GM21786 (cell line): ENCODE measurements at regions not wholly inside any gene's neighbourhood (a gene's known extent, or its start where the extent isn't known, plus 50 kb on each side); places are given as distances from the start of the nearest gene placed in this dataset.
A peak's percentile ranks its signal among the peaks of the same experiment; 100 is the strongest.

Source experiments
- ATAC-seq: cut with Tn5 transposase; IDR thresholded peaks from one replicate; pipeline ENCODE4 v1.9.1; 2021; ENCODE audit not compliant: unreplicated experiment

DNA sequence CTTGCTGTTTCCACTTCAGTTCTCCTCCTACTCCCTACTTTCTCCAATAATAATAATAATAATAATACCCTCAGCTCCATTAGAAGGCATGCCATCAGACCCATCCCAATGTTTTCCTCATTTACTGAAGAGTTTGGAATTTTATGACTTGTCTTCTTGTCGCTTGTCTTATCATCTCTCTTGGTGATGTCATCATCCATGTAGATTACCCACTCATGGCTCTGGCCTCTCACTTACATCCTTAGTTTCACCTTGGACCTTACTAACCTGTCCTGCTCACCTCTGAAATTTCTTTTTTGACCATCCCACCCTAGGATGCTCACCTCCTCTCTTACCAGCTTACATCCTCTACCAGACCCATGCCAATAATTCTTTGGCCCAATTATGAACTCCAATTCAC, 329.3 kb downstream of the ACTL7B start:
- ATAC-seq, result no peak

- no peak for ATAC-seq
Observed at GRCh38 chr9:108525186-108525585, 330.6 kb downstream of the ACTL7B start.

GRCh38 chr9:108521063-108521590, 334.7 kb downstream of the ACTL7B start:
- no peak for ATAC-seq

- ATAC-seq, result no peak
Observed at GRCh38 chr9:108519437-108519836, 336.3 kb downstream of the ACTL7B start.

- no peak for ATAC-seq
Observed at GRCh38 chr9:108517651-108518365, 338.0 kb downstream of the ACTL7B start.

DNA sequence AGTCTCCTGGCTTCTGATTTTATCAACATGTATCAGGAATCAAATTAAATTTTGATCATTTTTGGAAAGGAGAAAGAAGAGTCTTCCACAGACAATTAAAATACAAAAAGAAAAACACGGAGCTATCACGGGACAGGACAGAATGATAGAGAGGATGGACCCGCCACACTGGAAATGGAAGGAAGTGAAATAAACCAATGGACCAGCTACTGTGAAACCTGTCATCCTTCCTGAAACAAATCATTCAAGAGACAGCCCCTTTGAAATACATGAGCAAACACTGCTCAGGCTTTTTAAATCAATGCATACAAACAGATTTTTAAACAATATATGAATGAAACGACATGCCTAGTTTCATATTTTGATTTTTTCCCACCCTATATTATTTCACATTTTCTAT, 339.4 kb downstream of the ACTL7B start:
- no peak for ATAC-seq

DNA sequence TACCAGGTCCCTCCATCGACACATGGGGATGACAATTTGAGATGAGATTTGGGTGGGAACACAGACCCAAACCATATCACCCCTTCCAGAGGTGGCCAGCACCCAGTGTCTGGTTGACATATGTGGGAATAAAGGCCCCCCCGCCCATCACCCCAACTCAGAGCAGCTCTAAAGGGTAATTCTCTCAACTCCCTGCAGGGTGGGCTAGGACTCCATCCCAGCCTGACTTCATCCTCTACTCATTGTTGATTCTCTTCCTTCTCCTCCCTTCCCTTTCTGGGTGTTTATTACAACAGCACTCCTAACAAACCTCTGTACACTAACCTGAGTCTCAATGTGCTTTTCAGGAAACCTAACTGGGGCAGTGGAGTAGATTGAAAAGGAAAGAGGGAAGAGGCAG, 339.9 kb downstream of the ACTL7B start:
- no peak for ATAC-seq

GRCh38 chr9:108512426-108513173, 343.2 kb downstream of the ACTL7B start:
- ATAC-seq, result no peak

GRCh38 chr9:108511307-108511706, 344.5 kb downstream of the ACTL7B start:
- no peak for ATAC-seq

GRCh38 chr9:108496846-108497245, 358.9 kb downstream of the ACTL7B start:
- ATAC-seq, result no peak

GRCh38 chr9:108489567-108489966, 366.2 kb downstream of the ACTL7B start:
- ATAC-seq, result no peak

- no peak for ATAC-seq
Observed at GRCh38 chr9:108486831-108487230, 369.0 kb downstream of the ACTL7B start.

GRCh38 chr9:108484468-108484867, 371.3 kb downstream of the ACTL7B start:
- no peak for ATAC-seq

- ATAC-seq, result no peak
Observed at GRCh38 chr9:108483676-108484075, 372.1 kb downstream of the ACTL7B start.

GRCh38 chr9:108479989-108480652, 375.7 kb downstream of the ACTL7B start:
- ATAC-seq, result no peak

- peak; percentile 70 for ATAC-seq
Observed at GRCh38 chr9:108478431-108479332, 377.1 kb downstream of the ACTL7B start.

- no peak for ATAC-seq
Observed at GRCh38 chr9:108477529-108478006, 378.2 kb downstream of the ACTL7B start.

DNA sequence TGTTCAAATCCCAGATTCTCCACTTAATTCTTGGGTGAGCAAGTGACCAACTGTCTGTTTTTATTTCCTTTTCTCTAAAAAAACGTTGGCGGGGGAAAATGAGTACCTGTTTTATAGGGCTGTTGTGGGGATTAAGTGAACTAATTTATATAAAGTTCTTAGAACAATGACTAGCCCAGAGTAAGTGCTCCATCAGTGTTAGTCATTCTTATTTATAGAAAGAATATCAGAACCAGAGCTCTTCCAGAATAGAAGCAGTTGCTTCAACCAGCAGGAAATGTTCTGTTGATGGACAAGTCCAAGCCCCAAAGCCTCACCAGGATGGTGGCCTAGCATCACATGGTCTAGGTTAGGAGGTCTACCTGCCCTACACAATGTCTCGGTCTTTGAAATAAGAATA, 379.2 kb downstream of the ACTL7B start:
- ATAC-seq, result no peak

GRCh38 chr9:108475813-108476212, 380.0 kb downstream of the ACTL7B start:
- no peak for ATAC-seq

- ATAC-seq, result no peak
Observed at GRCh38 chr9:108474356-108474755, 381.4 kb downstream of the ACTL7B start.
